ENCODE measurements at regions not wholly inside any gene's neighbourhood (a gene's known extent, or its start where the extent isn't known, plus 50 kb on each side); places are given as distances from the start of the nearest gene placed in this dataset.

GRCh38 chr11:115052601-115053000 lies 374.3 kb downstream of the NXPE2 start:
- no peaks in the 10 kb centered on the region for H3K36me3 ChIP-seq (ENCODE audit: low read depth, missing control alignments)
- H3K4me1 ChIP-seq, result no peaks in the 10 kb centered on the region
- no peaks in the 10 kb centered on the region for H3K9me3 ChIP-seq
- no peaks in the 10 kb centered on the region for H3K27me3 ChIP-seq
- H3K27ac ChIP-seq, result no peak overlapping the region
- TF ChIP-seq, protein P1, sequence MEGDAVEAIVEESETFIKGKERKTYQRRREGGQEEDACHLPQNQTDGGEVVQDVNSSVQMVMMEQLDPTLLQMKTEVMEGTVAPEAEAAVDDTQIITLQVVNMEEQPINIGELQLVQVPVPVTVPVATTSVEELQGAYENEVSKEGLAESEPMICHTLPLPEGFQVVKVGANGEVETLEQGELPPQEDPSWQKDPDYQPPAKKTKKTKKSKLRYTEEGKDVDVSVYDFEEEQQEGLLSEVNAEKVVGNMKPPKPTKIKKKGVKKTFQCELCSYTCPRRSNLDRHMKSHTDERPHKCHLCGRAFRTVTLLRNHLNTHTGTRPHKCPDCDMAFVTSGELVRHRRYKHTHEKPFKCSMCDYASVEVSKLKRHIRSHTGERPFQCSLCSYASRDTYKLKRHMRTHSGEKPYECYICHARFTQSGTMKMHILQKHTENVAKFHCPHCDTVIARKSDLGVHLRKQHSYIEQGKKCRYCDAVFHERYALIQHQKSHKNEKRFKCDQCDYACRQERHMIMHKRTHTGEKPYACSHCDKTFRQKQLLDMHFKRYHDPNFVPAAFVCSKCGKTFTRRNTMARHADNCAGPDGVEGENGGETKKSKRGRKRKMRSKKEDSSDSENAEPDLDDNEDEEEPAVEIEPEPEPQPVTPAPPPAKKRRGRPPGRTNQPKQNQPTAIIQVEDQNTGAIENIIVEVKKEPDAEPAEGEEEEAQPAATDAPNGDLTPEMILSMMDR (IDR thresholded peaks at IDR 0.05), result no peak
- TF ChIP-seq POLR2A (IDR thresholded peaks at IDR 0.05), result no peak
- no peak overlapping the region for H3K4me3 ChIP-seq
- 89 to 91% methylated on average over 9 of the region's 9 CpGs for WGBS, 2 donors
- no peak for DNase-seq
- intact Hi-C loops (cut with DNase I; ENCODE audit: low total_unique reads), result no loop called here

DNA sequence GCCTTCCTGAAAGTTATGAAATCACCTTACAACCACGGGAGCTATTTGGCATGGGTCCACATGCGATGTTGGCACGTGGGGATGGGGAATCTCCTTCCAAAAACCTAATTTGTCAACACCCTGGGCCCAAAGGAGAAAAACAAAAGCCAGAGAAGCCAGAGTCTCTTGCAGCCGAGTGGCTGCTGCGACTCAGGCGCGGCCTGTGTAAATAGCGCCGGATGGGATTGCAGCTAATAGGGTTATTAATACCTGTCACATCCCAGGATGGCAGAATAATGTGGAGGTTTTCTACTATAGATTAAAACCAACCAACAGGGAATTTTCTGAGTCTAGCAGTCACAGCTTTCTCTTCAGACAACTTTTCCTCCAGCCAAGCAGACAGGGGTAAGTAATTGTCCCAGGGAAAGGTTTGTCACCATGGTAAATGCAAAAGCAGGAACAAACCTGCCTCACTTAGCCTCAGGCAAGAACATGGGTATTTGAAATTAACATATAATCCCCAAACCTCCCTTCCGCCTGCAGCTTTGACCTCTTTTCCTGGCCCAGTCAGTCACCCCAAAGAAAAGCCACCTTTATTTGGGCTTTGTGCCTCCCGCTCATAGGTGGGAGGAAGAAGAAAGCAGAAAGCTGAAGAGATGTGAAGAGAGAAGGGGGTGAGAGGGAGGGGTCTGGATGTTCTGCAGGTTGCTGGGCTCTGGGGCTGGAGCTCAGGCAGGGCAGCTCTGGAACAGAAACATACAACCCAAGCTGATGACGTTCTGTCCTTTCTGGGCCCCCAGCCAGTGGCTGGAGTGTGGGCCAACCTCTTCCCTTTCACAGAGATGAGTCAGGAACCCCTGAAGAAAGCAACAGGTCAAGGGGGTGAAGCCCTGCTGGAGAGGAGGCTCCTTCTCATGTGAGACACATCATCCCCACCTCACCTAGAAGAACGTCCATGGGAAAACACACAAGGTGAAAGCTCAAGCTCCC lies 376.5 kb downstream of the NXPE2 start:
- H3K27me3 ChIP-seq, result no peaks in the 10 kb centered on the region
- TF ChIP-seq, protein P1 (IDR thresholded peaks at IDR 0.05), result no peak
- no peak for TF ChIP-seq POLR2A (IDR thresholded peaks at IDR 0.05)
- WGBS, 2 donors, result 82 to 89% methylated on average over 13 of the region's 13 CpGs
- H3K4me1 ChIP-seq, result no peaks in the 10 kb centered on the region
- H3K27ac ChIP-seq, result no peak overlapping the region
- H3K9me3 ChIP-seq, result no peaks in the 10 kb centered on the region
- H3K36me3 ChIP-seq (ENCODE audit: low read depth, missing control alignments), result no peaks in the 10 kb centered on the region
- intact Hi-C loops (cut with DNase I; ENCODE audit: low total_unique reads), result no loop called here
- no peak for DNase-seq
- no peak overlapping the region for H3K4me3 ChIP-seq

GRCh38 chr11:115056514-115056913 lies 378.2 kb downstream of the NXPE2 start:
- Histone ChIP-seq H3K9me3 (no peaks in the 10 kb centered on the region), H3K4me1 (no peaks in the 10 kb centered on the region), H3K27ac (no peak overlapping the region), H3K27me3 (no peaks in the 10 kb centered on the region), H3K36me3 (ENCODE audit: low read depth, missing control alignments) (no peaks in the 10 kb centered on the region), H3K4me3 (no peak overlapping the region)
- intact Hi-C loops (cut with DNase I; ENCODE audit: low total_unique reads), result no loop called here
- TF ChIP-seq POLR2A (IDR thresholded peaks at IDR 0.05), result no peak
- TF ChIP-seq, protein P1 (IDR thresholded peaks at IDR 0.05), result no peak
- DNase-seq, result no peak

- H3K27me3 ChIP-seq, result no peaks in the 10 kb centered on the region
- no peak overlapping the region for H3K4me3 ChIP-seq
- TF ChIP-seq, protein P1 (IDR thresholded peaks at IDR 0.05), result no peak
- no peak for TF ChIP-seq POLR2A (IDR thresholded peaks at IDR 0.05)
- H3K9me3 ChIP-seq, result no peaks in the 10 kb centered on the region
- H3K4me1 ChIP-seq, result no peaks in the 10 kb centered on the region
- no peaks in the 10 kb centered on the region for H3K36me3 ChIP-seq (ENCODE audit: low read depth, missing control alignments)
- intact Hi-C loops (cut with DNase I; ENCODE audit: low total_unique reads), result no loop called here
- 75 to 78% methylated on average over 4 of the region's 4 CpGs for WGBS, 2 donors
- DNase-seq, result no peak
- H3K27ac ChIP-seq, result no peak overlapping the region
These were observed 382.5 kb downstream of the NXPE2 start for GRCh38 chr11:115060840-115061239.

GRCh38 chr11:115065314-115065713 lies 387.0 kb downstream of the NXPE2 start:
- DNase-seq, result no peak
- Histone ChIP-seq H3K27ac (no peak overlapping the region), H3K9me3 (no peaks in the 10 kb centered on the region), H3K4me1 (no peaks in the 10 kb centered on the region), H3K36me3 (ENCODE audit: low read depth, missing control alignments) (no peaks in the 10 kb centered on the region), H3K4me3 (no peak overlapping the region), H3K27me3 (no peaks in the 10 kb centered on the region)
- intact Hi-C loops (cut with DNase I; ENCODE audit: low total_unique reads), result no loop called here
- WGBS, 2 donors, result 94 to 96% methylated on average over 3 of the region's 3 CpGs
- TF ChIP-seq, protein P1 (IDR thresholded peaks at IDR 0.05), result no peak
- TF ChIP-seq POLR2A (IDR thresholded peaks at IDR 0.05), result no peak

Measured in testis (tissue), 2 donors.